ENCODE measurements at regions not wholly inside any gene's neighbourhood (a gene's known extent, or its start where the extent isn't known, plus 50 kb on each side); places are given as distances from the start of the nearest gene placed in this dataset.
"Not testable (repeated sequence)": the region's sequence is repeated elsewhere in the genome, so short reads cannot be mapped to it uniquely, and the experiment has no call there.

- no peak for DNase-seq
Measured at GRCh38 chr2:128585706-128586105, 267.0 kb upstream of the HS6ST1 start.

GRCh38 chr2:128589681-128590080 is 271.0 kb upstream of the HS6ST1 start:
- no peak for DNase-seq

GRCh38 chr2:128590309-128591021 is 271.8 kb upstream of the HS6ST1 start:
- no peak for DNase-seq

- DNase-seq, result no peak
Measured at GRCh38 chr2:128591022-128591860, 272.6 kb upstream of the HS6ST1 start.

- no peak for DNase-seq
Measured at GRCh38 chr2:128591861-128592822, 273.5 kb upstream of the HS6ST1 start.

GRCh38 chr2:128593518-128593878 is 274.8 kb upstream of the HS6ST1 start:
- no peak for DNase-seq

GRCh38 chr2:128593879-128594650 is 275.4 kb upstream of the HS6ST1 start:
- no peak for DNase-seq

GRCh38 chr2:128594651-128594910 is 275.9 kb upstream of the HS6ST1 start:
- DNase-seq, result no peak

- no peak for DNase-seq
Measured at GRCh38 chr2:128594953-128595677, 276.4 kb upstream of the HS6ST1 start.

- no peak for DNase-seq
Measured at GRCh38 chr2:128595763-128596395, 277.2 kb upstream of the HS6ST1 start.

- DNase-seq, result no peak
Measured at GRCh38 chr2:128596396-128597120, 277.9 kb upstream of the HS6ST1 start.

- no peak for DNase-seq
Measured at GRCh38 chr2:128597121-128597762, 278.6 kb upstream of the HS6ST1 start.

GRCh38 chr2:128598260-128598659 is 279.6 kb upstream of the HS6ST1 start:
- DNase-seq, result not testable (repeated sequence)

- no peak for DNase-seq
Measured at GRCh38 chr2:128598862-128599441, 280.3 kb upstream of the HS6ST1 start.

GRCh38 chr2:128599700-128600099 is 281.0 kb upstream of the HS6ST1 start:
- DNase-seq, result no peak

GRCh38 chr2:128600581-128601297 is 282.1 kb upstream of the HS6ST1 start:
- DNase-seq, result no peak

GRCh38 chr2:128601298-128602037 is 282.8 kb upstream of the HS6ST1 start:
- no peak for DNase-seq

- no peak for DNase-seq
Measured at GRCh38 chr2:128602038-128602698, 283.5 kb upstream of the HS6ST1 start.

Data from activated gamma-delta T cell (primary cell).